Activated CD8-positive, alpha-beta T cell treated with anti-CD3 and anti-CD28 coated beads for 36 hours (primary cell): ENCODE measurements at regions not wholly inside any gene's neighbourhood (a gene's known extent, or its start where the extent isn't known, plus 50 kb on each side); places are given as distances from the start of the nearest gene placed in this dataset.
"Not testable (repeated sequence)": the region's sequence is repeated elsewhere in the genome, so short reads cannot be mapped to it uniquely, and the experiment has no call there.

Experiments used
- ATAC-seq: fragments of 200-7000 bp; cut with Tn5 transposase; one replicate; pipeline ENCODE4 v1.10.0; 2021; ENCODE audit warnings: mild to moderate bottlenecking, moderate library complexity
- CTCF ChIA-PET: fragments of 350-600 bp; sonication (Branson Sonifier 250); formaldehyde crosslinking; loops from one replicate; lab custom pipeline; 2021; ENCODE audit warnings: antibody characterized with exemption; lab: Charles Lee
- POLR2A ChIA-PET: fragments of 350-600 bp; sonication (Branson Sonifier 250); formaldehyde crosslinking; loops from one replicate; lab custom pipeline; 2021; ENCODE audit warnings: antibody characterized with exemption; lab: Charles Lee
- DNase-seq: peaks from one replicate; pipeline ENCODE4 v3.0.0-alpha.2; 2020
- H3K27ac Mint-ChIP-seq: one replicate; pipeline ENCODE4 v1.8.0; 2021; ENCODE audit warnings: mild to moderate bottlenecking, mixed read lengths
- H3K27me3 Mint-ChIP-seq: one replicate; pipeline ENCODE4 v1.8.0; 2021; ENCODE audit warnings: mixed read lengths
- H3K36me3 Mint-ChIP-seq: one replicate; pipeline ENCODE4 v1.8.0; 2021; ENCODE audit warnings: low read depth, mixed read lengths
- H3K4me1 Mint-ChIP-seq: one replicate; pipeline ENCODE4 v1.8.0; 2021; ENCODE audit warnings: low read depth, mixed read lengths
- H3K4me3 Mint-ChIP-seq: one replicate; pipeline ENCODE4 v1.8.0; 2021; ENCODE audit warnings: mild to moderate bottlenecking, moderate library complexity, mixed read lengths
- H3K9me3 Mint-ChIP-seq: one replicate; pipeline ENCODE4 v1.8.0; 2021; ENCODE audit warnings: mixed read lengths
- CTCF ChIP-seq: fragments of 200-600 bp; IDR thresholded peaks from one replicate; pipeline ENCODE4 v1.8.0; 2022; ENCODE audit warnings: antibody characterized with exemption, mild to moderate bottlenecking
- intact Hi-C: fragments of 100-400 bp; cut with micrococcal nuclease; formaldehyde crosslinking; loops from one replicate; pipeline ENCODE4 v1.10.0; 2022

GRCh38 chr4:181890911-181891310 lies 352.3 kb upstream of the TENM3 start:
- ATAC-seq: no peak
- ChIA-PET CTCF (no interaction called here), POLR2A (no interaction called here)
- no peak for TF ChIP-seq CTCF
- DNase-seq: no peak
- H3K4me3 Mint-ChIP-seq: no peak overlapping the region
- H3K27ac Mint-ChIP-seq: no peak overlapping the region
- intact Hi-C loops: no loop called here
- no peaks in the 10 kb centered on the region for H3K27me3 Mint-ChIP-seq
- no peaks in the 10 kb centered on the region for H3K36me3 Mint-ChIP-seq
- H3K9me3 Mint-ChIP-seq: peaks cover 7% of the 10 kb centered on the region
- H3K4me1 Mint-ChIP-seq: no peaks in the 10 kb centered on the region

GRCh38 chr4:181896614-181897013 lies 346.6 kb upstream of the TENM3 start:
- H3K27me3 Mint-ChIP-seq: no peaks in the 10 kb centered on the region
- no peaks in the 10 kb centered on the region for H3K36me3 Mint-ChIP-seq
- H3K4me3 Mint-ChIP-seq: no peak overlapping the region
- CTCF ChIA-PET: no interaction called here
- no peaks in the 10 kb centered on the region for H3K4me1 Mint-ChIP-seq
- ATAC-seq: no peak
- TF ChIP-seq CTCF: no peak
- H3K9me3 Mint-ChIP-seq: peaks cover 2% of the 10 kb centered on the region
- POLR2A ChIA-PET: no interaction called here
- intact Hi-C loops: no loop called here
- DNase-seq: no peak
- H3K27ac Mint-ChIP-seq: no peak overlapping the region

- Mint-ChIP-seq H3K9me3 (peaks cover 2% of the 10 kb centered on the region), H3K36me3 (no peaks in the 10 kb centered on the region), H3K27ac (no peak overlapping the region), H3K27me3 (no peaks in the 10 kb centered on the region), H3K4me1 (no peaks in the 10 kb centered on the region), H3K4me3 (no peak overlapping the region)
- TF ChIP-seq CTCF: no peak
- intact Hi-C loops: no loop called here
- ChIA-PET CTCF (no interaction called here), POLR2A (no interaction called here)
- no peak for ATAC-seq
- no peak for DNase-seq
Observed at GRCh38 chr4:181897935-181898334, 345.3 kb upstream of the TENM3 start.

GRCh38 chr4:181902404-181902803 lies 340.8 kb upstream of the TENM3 start:
- H3K27me3 Mint-ChIP-seq, CTCF ChIA-PET, H3K36me3 Mint-ChIP-seq, H3K4me1 Mint-ChIP-seq, DNase-seq, ATAC-seq, intact Hi-C loops, H3K27ac Mint-ChIP-seq, POLR2A ChIA-PET, H3K4me3 Mint-ChIP-seq: not testable (repeated sequence)
- peaks cover 15% of the 10 kb centered on the region for H3K9me3 Mint-ChIP-seq

- Mint-ChIP-seq H3K9me3 (peaks cover 15% of the 10 kb centered on the region), H3K4me3 (no peak overlapping the region), H3K4me1 (no peaks in the 10 kb centered on the region), H3K27ac (no peak overlapping the region), H3K36me3 (no peaks in the 10 kb centered on the region), H3K27me3 (no peaks in the 10 kb centered on the region)
- POLR2A ChIA-PET: no interaction called here
- ATAC-seq: no peak
- intact Hi-C loops: no loop called here
- TF ChIP-seq CTCF: no peak
- no peak for DNase-seq
- CTCF ChIA-PET: no interaction called here
Observed at GRCh38 chr4:181905708-181906107, 337.5 kb upstream of the TENM3 start.

- Mint-ChIP-seq H3K36me3 (no peaks in the 10 kb centered on the region), H3K27ac (no peak overlapping the region), H3K4me1 (no peaks in the 10 kb centered on the region), H3K9me3 (peaks cover 26% of the 10 kb centered on the region), H3K4me3 (no peak overlapping the region), H3K27me3 (no peaks in the 10 kb centered on the region)
- no peak for TF ChIP-seq CTCF
- intact Hi-C loops: no loop called here
- ChIA-PET POLR2A (no interaction called here), CTCF (no interaction called here)
- ATAC-seq (no peak), DNase-seq (no peak)
Observed at GRCh38 chr4:181908168-181908567, 335.0 kb upstream of the TENM3 start.
